ENCODE measurements at regions not wholly inside any gene's neighbourhood (a gene's known extent, or its start where the extent isn't known, plus 50 kb on each side); places are given as distances from the start of the nearest gene placed in this dataset.

GRCh38 chr13:103283451-103283820 lies 217.2 kb upstream of the SLC10A2 start:
- H3K27ac ChIP-seq (ENCODE audit: extremely low read depth, low read depth, low read length): no peak overlapping the region; the same call in 1 of the 2 replicates
- ChIA-PET CTCF (no interaction called here), POLR2A (interaction anchor here (0.6 kb wide), 1 partner anchor 236 kb away, joined by 4 read pairs; no protein-coding TSS in a partner anchor)
- H3K4me1 ChIP-seq (ENCODE audit: control insufficient read depth, insufficient read depth, low read length): peaks cover 3% of the 10 kb centered on the region; the same call in 1 of the 2 replicates
- no peak overlapping the region for H3K4me3 ChIP-seq (ENCODE audit: low read depth, low read length)
- TF ChIP-seq ZNF555 (tag by site-specific recombination; conservative IDR thresholded peaks at IDR 0.05): no peak
- no peak for TF ChIP-seq ZNF10 (tag by site-specific recombination; IDR thresholded peaks at IDR 0.05)
- no peak for TF ChIP-seq ZNF514 (tag by site-specific recombination; IDR thresholded peaks at IDR 0.05)
- no peak for TF ChIP-seq HOXA7 (CRISPR knock-in tag; IDR thresholded peaks at IDR 0.05; ENCODE audit: borderline replicate concordance)
- no peak for TF ChIP-seq ZNF776 (tag by site-specific recombination; IDR thresholded peaks at IDR 0.05; ENCODE audit: borderline replicate concordance)
- TF ChIP-seq, protein P1, sequence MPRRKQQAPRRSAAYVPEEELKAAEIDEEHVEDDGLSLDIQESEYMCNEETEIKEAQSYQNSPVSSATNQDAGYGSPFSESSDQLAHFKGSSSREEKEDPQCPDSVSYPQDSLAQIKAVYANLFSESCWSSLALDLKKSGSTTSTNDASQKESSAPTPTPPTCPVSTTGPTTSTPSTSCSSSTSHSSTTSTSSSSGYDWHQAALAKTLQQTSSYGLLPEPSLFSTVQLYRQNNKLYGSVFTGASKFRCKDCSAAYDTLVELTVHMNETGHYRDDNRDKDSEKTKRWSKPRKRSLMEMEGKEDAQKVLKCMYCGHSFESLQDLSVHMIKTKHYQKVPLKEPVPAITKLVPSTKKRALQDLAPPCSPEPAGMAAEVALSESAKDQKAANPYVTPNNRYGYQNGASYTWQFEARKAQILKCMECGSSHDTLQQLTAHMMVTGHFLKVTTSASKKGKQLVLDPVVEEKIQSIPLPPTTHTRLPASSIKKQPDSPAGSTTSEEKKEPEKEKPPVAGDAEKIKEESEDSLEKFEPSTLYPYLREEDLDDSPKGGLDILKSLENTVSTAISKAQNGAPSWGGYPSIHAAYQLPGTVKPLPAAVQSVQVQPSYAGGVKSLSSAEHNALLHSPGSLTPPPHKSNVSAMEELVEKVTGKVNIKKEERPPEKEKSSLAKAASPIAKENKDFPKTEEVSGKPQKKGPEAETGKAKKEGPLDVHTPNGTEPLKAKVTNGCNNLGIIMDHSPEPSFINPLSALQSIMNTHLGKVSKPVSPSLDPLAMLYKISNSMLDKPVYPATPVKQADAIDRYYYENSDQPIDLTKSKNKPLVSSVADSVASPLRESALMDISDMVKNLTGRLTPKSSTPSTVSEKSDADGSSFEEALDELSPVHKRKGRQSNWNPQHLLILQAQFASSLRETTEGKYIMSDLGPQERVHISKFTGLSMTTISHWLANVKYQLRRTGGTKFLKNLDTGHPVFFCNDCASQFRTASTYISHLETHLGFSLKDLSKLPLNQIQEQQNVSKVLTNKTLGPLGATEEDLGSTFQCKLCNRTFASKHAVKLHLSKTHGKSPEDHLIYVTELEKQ (tag by site-specific recombination; IDR thresholded peaks at IDR 0.05; ENCODE audit: borderline replicate concordance): no peak
- TF ChIP-seq ZNF433 (tag by site-specific recombination; IDR thresholded peaks at IDR 0.05; ENCODE audit: low read depth): no peak
- TF ChIP-seq ZNF777 (tag by site-specific recombination; IDR thresholded peaks at IDR 0.05; ENCODE audit: borderline replicate concordance): no peak
- no peak for TF ChIP-seq ZNF140 (tag by site-specific recombination; IDR thresholded peaks at IDR 0.05)
- TF ChIP-seq GFI1B (tag by site-specific recombination; IDR thresholded peaks at IDR 0.05): no peak
- no peak for TF ChIP-seq ZNF558 (tag by site-specific recombination; IDR thresholded peaks at IDR 0.05)
- no peak for TF ChIP-seq ZNF37A (tag by site-specific recombination; IDR thresholded peaks at IDR 0.05)
- no peak for TF ChIP-seq KLF10 (tag by site-specific recombination; IDR thresholded peaks at IDR 0.05)
- TF ChIP-seq, protein P2, sequence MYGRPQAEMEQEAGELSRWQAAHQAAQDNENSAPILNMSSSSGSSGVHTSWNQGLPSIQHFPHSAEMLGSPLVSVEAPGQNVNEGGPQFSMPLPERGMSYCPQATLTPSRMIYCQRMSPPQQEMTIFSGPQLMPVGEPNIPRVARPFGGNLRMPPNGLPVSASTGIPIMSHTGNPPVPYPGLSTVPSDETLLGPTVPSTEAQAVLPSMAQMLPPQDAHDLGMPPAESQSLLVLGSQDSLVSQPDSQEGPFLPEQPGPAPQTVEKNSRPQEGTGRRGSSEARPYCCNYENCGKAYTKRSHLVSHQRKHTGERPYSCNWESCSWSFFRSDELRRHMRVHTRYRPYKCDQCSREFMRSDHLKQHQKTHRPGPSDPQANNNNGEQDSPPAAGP (tag by site-specific recombination; IDR thresholded peaks at IDR 0.05): no peak
- no peak for TF ChIP-seq ZFP37 (tag by site-specific recombination; IDR thresholded peaks at IDR 0.05)
- no peak for TF ChIP-seq ZNF704 (tag by site-specific recombination; IDR thresholded peaks at IDR 0.05)
- TF ChIP-seq ZNF521 (tag by site-specific recombination; IDR thresholded peaks at IDR 0.05): no peak
- H3K36me3 ChIP-seq (ENCODE audit: control insufficient read depth in 2 of 2, insufficient read depth in 1 of 2, low read length in 2 of 2): no peaks in the 10 kb centered on the region
- H3K9me3 ChIP-seq (ENCODE audit: control insufficient read depth, insufficient read depth, low read depth, low read length): no peaks in the 10 kb centered on the region

DNA sequence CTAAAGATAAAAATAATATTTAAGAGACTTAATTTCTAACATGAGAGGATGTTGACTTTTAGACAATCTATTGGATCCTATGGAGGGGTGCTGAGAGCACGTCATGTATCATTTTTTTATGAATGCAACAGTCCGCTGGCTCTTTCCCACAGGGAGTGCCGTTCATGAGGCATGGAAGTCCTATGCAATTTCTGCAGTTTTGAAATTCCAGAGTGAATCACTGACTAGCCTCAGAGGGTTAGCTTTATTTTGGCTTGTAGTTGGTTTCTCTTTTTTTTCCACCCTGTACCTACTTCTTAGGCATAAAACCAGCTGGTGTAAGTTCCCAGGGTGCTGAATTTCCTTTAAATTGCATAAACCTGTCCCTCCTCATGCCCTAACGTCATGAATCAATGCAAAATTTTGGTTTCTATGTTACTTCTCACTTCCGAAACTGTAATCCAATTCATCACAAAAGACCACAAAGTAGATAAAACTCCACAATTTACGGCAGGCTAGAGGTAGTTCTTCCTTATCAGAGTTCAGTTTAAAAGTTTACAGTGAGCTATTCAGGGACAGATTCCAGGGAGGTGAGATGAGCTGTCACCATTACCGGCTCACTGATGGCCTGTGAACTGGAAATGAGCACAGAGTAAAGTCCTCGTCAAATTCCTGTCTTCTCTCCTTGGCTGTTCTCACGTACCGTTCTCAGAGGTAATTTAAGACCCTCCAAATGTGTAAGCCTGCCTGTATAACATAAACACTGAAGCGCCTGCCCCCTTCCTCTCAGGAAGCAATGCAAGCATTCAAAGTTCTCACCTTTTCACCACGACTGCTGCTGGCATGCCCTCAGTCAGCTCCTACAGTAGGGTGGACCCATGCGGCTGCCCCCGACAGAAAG lies 216.6 kb upstream of the SLC10A2 start:
- ChIA-PET CTCF (no interaction called here), POLR2A (interaction anchor here (0.6 kb wide), 1 partner anchor 237 kb away, joined by 4 read pairs; no protein-coding TSS in a partner anchor)
- no peak overlapping the region; the same call in 1 of the 2 replicates for H3K27ac ChIP-seq (ENCODE audit: extremely low read depth, low read depth, low read length)

More for the DNA sequence above, 216.6 kb upstream of the SLC10A2 start:
- no peaks in the 10 kb centered on the region for H3K36me3 ChIP-seq (ENCODE audit: control insufficient read depth in 2 of 2, insufficient read depth in 1 of 2, low read length in 2 of 2)
- no peaks in the 10 kb centered on the region for H3K9me3 ChIP-seq (ENCODE audit: control insufficient read depth, insufficient read depth, low read depth, low read length)
- no peak overlapping the region; the same call in 1 of the 2 replicates for H3K4me3 ChIP-seq (ENCODE audit: low read depth, low read length)
- peaks cover 3% of the 10 kb centered on the region; the same call in 1 of the 2 replicates for H3K4me1 ChIP-seq (ENCODE audit: control insufficient read depth, insufficient read depth, low read length)
- TF ChIP-seq ZNF404 (tag by site-specific recombination; IDR thresholded peaks at IDR 0.05) (no peak), ZNF416 (tag by site-specific recombination; IDR thresholded peaks at IDR 0.05) (no peak), HOXC10 (CRISPR knock-in tag; IDR thresholded peaks at IDR 0.05) (no peak), ZNF138 (tag by site-specific recombination; IDR thresholded peaks at IDR 0.05; ENCODE audit: borderline replicate concordance) (no peak), SCRT1 (tag by site-specific recombination; IDR thresholded peaks at IDR 0.05; ENCODE audit: borderline replicate concordance) (no peak), ZNF433 (tag by site-specific recombination; IDR thresholded peaks at IDR 0.05; ENCODE audit: low read depth) (no peak), ZNF426 (tag by site-specific recombination; IDR thresholded peaks at IDR 0.05) (no peak), OVOL3 (tag by site-specific recombination; IDR thresholded peaks at IDR 0.05) (no peak), TCF7L2 (IDR thresholded peaks at IDR 0.05; ENCODE audit: borderline replicate concordance, low read depth, low read length) (no peak)
- TF ChIP-seq, protein P3, sequence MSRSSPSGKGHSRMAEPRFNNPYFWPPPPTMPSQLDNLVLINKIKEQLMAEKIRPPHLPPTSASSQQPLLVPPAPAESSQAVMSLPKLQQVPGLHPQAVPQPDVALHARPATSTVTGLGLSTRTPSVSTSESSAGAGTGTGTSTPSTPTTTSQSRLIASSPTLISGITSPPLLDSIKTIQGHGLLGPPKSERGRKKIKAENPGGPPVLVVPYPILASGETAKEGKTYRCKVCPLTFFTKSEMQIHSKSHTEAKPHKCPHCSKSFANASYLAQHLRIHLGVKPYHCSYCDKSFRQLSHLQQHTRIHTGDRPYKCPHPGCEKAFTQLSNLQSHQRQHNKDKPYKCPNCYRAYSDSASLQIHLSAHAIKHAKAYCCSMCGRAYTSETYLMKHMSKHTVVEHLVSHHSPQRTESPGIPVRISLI (tag by site-specific recombination; IDR thresholded peaks at IDR 0.05): no peak
- TF ChIP-seq, protein P4, sequence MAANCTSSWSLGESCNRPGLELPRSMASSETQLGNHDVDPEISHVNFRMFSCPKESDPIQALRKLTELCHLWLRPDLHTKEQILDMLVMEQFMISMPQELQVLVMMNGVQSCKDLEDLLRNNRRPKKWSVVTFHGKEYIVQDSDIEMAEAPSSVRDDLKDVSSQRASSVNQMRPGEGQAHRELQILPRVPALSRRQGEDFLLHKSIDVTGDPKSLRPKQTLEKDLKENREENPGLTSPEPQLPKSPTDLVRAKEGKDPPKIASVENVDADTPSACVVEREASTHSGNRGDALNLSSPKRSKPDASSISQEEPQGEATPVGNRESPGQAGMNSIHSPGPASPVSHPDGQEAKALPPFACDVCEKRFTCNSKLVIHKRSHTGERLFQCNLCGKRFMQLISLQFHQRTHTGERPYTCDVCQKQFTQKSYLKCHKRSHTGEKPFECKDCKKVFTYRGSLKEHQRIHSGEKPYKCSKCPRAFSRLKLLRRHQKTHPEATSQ (tag by site-specific recombination; IDR thresholded peaks at IDR 0.05): no peak
